HG03025 (cell line): ENCODE measurements at regions not wholly inside any gene's neighbourhood (a gene's known extent, or its start where the extent isn't known, plus 50 kb on each side); places are given as distances from the start of the nearest gene placed in this dataset.

ENCODE experiments used
- ATAC-seq: cut with Tn5 transposase; IDR thresholded peaks from one replicate; pipeline ENCODE4 v1.9.1; 2021; ENCODE audit warnings: mild to moderate bottlenecking, moderate library complexity; ENCODE audit not compliant: unreplicated experiment, low FRiP score

DNA sequence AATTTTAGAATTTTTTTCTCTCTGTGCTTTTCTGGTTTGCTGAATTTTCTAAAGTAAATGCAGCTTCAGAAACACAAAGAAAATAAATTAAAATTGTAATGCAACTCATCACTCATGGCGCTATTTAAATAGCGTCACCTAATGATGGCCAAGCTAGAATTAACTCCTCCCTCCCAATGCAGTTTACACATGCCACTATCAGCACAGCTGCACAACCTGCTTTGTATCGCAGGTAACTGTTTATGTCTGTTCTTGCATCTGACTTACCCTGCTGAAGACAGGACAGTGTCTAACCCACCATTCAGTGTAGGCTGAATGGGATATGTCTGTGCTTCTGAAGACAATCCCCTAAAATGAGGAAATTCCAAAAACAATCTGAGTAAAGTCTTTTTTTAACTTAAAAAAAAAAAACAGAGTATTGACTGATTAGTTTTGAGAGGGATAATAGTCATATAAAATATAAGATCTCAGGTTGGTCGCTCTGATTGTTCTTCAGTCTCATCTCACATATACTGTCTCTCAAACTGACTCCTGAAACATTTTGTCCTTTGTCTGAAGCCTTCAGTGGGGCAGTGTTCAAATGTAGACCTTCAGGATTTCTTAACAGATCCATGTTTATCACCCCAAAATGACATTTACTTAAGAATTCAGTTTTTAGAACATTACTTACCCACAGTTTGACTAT lies 271.4 kb downstream of the ZEB2 start:
- ATAC-seq = no peak

DNA sequence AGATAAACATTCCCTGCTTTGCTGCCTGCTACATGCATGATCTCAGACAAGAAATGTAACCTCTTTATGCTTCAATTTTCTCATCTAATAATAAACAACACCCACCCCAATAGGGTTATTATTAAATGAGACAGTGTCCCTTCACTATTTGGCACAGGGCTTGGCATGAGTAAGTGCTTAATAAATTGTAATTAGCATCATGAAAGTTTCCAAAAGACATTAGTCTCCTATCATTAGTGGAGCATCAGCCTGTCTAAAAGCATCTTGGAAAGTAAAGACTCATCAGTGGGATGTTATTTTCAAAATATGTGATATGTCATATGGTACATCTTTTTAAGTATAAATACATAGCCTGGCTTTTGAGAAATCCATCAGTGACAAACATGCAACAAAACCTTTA lies 275.0 kb downstream of the ZEB2 start:
- ATAC-seq = no peak

DNA sequence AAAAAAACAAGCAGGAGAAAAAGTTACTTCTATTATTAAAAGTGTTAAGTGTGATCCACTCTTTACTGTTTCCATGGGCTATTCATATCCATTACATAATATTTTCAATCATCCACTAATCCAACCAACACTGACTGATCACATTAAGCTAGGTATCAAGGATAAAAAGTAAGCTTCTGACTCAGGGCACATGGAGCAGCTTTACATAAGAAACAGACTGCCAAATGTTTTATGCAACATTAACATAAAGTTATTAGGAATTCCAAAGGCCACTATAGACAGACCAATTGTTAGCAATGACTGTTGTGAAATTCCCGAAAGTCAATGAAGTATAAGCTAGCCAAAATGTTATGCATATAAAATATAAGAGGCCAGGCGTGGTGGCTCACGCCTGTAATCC lies 277.6 kb downstream of the ZEB2 start:
- ATAC-seq = no peak

DNA sequence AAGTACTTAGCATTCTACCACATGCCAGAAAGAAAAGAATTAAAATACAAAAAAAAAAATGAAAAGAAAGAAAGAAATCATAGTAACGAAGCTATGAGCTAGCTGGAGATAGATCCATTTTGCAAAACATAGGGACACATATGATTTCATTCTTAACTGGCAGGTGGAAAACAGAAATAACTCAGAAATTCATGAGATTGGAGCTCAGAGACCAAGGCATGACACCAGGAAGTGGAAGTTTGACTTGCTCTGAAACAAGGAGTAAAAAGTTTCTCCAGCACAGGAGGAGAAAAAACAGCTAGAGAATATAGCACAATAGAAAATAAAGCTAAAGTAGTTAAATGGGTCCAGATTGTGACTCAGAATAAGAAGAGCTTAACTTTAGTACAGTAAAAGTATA lies 278.1 kb downstream of the ZEB2 start:
- no peak for ATAC-seq

DNA sequence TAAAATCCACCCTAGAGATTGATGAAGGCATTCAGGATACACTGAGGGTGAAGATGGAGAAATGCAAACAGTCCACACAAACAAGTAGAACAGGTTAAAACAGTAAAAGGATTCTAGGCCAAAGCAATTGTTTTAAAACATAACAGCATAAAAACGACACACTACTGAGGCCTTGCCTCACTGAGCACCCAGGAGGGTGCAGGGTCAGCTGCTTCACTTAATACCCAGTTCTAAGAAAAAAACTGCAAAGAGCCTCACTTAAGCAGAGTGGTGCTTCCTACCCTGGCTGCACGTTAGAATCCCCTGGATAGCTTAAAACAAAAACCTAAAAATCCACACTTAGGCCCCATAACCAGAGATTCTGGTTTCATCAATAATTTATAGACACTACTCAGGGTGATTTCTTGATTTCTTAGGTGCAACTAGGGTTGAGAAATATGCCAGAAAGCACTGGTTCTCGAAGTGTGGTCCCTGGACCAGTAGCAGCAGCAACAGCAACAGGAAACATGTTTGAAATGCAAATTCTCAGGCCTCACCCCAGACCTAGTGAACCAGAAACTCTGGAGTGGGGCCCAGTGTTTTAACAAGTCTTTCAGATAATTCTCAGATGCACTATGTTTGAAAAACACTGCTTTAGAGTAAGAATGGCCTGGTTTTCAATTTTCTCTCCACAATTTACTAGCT lies 279.1 kb downstream of the ZEB2 start:
- peak; percentile 86 for ATAC-seq

DNA sequence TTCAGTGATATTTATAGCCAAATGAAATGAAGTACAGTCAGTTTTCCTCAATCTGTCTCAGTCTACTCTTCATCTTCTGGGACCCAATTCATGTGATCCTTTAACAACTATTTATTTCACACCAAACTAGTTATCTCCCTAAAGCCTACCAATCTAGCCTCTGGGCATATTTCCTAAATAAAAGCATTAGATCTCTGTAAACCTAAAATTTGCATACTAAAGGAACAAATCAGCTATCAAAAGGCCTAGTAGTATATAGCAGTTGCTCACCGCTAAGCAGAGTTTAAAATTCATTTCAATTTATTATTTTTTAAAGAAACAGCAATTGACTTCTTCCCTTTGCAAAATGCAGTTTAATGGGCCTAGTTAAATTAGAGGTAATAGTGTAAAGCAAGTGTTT lies 280.2 kb downstream of the ZEB2 start:
- ATAC-seq = no peak

DNA sequence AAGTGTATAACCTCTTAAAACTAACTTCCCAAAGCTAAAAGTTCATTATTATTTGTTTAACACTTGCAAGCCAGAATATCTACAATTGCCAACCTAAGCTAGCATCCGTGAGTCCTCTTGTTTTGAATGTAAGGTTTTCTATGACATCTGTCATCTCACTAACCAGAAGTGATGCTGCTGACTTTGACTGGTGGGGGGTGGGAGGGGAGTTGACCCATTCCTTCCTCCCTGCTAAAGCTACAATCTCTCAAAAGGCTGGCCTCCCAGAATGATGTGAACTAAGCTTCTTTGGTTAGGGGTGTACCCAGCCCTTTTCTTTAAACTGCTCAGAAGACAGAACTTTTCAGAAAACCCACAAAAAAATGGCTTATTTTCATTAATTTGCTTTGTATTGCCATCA lies 280.6 kb downstream of the ZEB2 start:
- ATAC-seq = no peak

DNA sequence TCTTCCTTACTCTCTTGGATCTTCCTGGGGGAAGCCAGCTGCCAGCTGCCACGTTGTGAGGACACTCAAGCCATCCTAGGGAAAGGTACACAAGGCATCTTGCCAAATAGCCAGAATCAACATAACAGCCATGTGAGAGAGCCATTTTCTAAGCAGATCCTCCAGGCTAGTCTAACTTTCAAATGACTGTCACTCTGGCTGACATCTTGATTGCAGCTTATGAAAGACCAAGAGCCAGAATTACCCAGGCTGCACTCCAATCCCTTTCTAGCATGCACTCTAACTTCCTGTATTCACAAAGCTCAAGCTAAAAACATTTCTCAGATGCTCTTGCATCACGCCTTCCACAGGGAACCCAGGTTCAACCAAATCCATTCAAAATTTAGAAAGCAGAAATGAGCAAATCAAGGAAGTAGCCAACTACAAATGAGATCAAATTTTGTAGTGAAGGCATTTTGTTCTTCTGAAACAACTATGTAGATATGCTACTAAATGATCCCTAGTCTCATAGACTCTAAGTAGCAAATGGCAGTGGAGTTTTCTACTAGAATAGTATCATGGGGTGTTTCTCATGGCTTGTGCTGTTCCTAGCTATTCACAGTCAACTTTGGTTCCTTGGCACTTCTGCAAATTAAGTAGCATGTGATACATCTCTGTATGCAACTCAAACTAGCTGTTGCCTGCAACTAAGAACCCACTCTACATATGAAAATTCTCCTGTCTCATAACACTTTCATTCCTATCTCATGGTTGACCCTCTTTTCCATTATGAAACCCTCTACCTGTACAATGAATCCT lies 281.9 kb downstream of the ZEB2 start:
- ATAC-seq = no peak

DNA sequence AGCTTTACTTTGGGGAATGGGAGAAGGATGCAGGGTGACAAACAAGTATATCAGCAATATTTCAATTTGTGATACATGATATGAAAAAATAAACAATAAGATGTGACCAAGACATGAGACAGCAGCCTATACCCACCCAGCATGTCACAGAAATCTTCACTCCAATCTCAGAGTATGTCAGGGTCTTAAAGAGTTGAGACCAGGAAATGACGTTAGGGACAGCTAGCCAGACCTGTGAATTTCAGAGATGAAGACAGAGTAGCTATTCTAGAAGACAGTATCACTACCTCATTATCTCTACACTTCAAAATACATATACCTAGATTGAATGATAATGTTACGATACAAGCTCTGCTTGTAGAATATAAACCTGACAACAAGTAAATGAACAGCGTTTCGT lies 282.8 kb downstream of the ZEB2 start:
- ATAC-seq = no peak

DNA sequence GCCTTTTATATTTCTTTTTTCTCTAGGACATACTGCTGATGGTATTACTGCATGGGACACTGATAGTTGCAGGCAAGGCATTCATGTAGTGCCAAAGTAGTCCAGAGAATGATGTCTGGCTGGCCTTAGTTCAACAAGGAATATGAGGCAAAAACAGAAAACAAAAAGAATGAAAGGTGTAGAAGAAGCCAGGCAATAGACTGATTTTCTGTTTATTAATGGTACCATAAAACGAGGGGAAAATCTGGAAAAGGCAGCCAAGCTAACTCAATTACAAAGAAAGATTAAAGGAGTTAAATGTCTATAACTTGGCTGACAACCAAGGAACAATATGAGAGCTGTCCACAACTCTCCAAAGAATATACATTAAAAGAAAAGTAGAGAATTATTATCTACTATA lies 284.9 kb downstream of the ZEB2 start:
- no peak for ATAC-seq

DNA sequence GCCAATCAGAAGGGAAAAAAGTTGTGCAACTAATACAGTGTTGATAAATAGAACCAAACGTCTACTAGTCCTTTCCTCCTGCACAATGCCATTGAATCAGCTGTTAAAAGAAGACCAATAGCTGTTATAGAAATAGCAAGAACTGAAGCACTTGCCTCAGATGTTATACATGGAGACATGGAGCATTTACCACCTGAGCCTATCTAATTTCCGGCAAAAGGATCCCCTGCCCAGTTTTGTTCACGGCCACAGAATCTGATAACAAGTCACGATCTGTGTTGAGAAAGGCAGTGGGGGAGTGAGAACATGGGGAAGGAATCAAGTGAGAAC lies 285.4 kb downstream of the ZEB2 start:
- ATAC-seq = no peak

DNA sequence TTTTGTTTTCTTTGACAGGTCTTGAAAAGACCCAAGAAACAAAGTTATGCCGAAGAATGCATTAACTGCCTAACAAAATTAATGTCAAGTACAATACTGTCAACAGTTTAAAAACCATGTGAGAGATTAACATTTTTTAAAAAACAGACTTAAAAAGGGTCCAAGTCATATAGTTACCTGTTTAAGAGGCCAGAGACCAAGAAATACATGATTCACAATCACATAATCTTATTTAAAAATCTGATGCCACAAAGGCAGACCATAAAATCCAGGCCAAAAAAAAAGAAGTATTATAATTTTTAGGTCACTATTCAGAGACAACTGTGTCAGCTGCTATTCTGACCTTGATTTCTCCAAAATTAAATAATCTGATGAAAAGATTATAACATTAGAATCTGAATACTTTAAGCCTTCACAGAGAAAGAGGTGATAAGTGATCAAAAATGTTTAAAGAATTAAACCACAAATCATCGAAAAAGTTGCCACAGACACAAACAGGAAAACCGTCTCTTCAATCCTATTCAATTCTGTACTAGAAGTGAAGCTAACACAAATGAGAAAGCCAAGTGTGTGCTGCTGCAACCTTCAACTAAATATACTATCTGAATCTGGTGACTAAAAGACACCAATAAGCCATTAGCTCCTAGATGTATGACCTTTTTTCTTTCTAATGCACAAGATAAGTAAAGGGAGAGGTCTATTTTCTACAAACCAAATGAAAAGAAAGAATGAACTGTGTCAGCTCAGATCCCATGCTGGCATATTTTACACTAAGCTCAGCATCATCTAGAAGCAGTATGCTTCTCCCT lies 286.0 kb downstream of the ZEB2 start:
- no peak for ATAC-seq

DNA sequence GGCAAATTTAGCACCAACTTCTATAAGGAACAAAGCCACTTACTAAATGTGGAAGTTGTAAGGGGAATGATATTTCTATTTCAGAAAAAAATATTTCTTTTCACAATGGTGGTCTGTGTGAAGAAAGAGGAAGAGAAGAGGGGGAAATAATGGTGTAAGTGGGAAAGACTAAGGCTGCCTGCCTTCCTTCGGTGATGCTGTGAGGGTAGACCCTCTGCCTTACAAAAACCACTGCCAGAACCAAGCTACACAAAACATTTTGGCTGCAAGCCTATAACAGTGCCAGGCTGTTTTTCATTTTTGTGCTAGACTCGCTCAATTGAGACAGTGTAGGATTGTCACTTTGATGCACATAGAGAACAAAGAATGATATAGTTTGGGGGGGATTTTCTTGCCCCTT lies 286.6 kb downstream of the ZEB2 start:
- no peak for ATAC-seq

DNA sequence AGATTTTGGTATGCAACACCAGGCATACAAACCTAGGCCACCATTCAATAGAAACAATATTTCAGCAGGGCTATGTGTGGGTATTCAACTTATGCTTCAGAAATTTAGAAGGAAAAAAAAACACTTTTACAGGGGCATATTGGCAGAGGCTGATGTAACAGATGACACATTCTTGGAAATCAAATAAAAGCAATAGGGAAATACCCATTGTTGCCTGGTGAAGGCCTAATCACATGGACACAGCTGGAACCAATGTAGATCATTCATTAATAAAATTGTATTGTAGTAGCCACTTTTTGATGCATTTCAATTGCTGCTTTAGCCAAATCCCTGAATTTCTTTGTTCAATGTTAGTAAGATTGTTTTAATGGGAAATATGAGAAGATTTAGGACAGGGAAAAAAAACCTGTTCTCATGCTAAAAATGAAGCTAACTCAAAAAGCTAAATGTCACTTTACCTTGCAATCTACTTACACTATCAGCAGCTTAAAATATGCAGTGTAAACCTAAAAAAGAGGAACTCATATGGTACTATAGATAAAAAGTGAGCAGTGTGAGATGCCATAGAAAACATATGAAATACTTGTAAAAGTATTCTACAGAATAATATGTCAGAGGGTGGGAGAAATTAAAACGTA lies 289.4 kb downstream of the ZEB2 start:
- no peak for ATAC-seq

DNA sequence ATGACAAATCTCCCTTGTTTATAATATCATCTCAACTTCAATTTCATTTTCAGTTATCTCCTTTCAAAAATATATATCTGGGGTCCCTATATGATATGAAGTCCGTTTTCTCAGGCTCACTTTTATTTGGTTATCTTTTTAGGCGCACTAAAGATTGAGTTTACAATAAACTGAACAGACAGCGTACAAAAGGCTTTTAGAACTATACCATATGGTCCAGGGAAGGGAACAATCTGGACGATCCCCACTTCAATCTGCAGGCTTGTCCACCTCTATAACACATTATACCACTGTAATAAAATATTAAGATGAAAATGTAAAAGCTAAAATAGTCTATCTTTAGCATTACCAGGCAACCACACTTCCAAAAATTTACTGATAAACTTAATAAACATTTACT lies 289.9 kb downstream of the ZEB2 start:
- no peak for ATAC-seq

DNA sequence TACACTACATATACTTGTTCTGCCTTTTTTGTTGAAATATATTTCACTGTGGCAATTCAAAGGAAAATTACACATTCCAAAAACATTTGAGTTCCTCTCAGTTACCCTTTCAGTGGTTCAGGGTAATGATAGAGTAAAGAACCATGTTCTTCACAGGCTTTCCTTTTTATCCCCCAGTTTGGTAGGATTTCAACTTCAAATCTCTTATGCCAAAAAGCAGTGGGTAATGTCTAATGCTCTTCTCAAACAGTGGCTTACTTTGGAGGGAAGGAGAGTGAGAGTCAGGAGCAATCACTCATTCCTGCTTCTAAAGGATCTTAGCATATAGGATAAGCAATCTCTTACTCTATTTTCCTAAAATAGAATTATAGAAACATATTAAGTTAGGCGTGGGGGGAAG lies 290.6 kb downstream of the ZEB2 start:
- ATAC-seq = no peak

DNA sequence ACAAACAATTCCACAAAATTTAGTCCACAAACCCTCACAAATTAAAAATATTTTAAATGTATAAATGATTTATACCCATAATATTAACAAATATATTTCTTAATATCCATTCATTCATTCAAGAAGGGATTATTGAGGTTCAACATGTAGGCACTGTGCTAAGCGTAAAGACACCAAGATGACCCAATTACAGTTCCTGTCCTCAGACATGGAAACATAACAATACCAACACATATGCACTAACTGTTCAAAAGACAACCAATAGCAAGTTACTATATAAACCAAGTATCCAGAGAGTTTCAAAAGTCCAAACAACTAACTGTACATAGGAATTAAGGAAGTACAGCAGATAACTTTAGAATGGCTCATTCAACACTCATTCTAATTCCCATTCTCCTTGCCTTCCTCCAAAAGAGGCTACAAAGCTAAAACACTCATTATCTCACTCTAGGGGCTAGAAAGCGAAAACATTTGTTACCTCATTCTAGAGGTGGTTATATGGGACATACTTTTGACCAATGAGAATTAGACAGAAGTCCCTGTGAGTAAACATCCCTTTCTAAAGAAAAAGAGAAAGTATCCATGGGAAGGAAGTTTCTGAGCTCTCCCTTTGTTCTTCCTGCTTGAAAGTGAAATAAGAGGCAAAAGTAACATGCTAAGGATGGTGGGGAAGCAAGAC lies 292.4 kb downstream of the ZEB2 start:
- ATAC-seq = no peak

DNA sequence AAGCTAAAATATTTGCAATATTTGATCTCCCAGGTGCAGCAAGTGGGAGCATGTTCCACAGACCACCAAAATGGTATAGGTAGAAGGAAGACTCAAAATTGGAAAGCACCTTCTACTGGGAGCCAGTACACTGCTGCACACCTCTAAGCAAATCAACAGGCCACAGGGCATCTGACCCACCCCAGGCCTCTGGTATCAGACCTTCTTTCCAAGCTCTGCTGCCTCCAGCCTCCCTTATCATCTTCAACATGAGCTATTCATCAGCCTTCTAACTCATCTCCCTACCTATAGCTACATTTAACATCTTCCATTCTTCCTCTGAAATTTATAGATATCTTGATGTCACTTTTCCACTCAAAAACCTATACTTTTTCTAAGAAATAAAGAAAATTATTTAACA lies 294.8 kb downstream of the ZEB2 start:
- ATAC-seq = no peak

DNA sequence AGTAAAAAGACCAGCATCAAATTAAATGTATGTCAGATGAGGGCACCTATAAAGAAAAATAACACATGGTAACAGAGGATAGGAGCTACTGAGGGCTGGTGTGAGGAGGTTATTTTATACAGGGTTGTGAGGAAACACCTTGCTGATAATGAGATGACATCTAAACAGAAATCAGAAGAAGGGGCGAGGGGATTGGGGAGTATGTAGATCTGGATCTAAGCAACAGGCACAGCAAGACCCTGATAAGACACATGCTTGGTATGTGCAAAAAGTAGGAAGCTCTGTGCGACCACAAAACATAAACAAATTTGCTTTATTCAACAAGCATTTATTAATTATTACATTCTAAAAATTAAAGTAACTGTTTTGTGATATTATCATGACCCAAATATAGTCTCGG lies 295.4 kb downstream of the ZEB2 start:
- ATAC-seq = no peak

DNA sequence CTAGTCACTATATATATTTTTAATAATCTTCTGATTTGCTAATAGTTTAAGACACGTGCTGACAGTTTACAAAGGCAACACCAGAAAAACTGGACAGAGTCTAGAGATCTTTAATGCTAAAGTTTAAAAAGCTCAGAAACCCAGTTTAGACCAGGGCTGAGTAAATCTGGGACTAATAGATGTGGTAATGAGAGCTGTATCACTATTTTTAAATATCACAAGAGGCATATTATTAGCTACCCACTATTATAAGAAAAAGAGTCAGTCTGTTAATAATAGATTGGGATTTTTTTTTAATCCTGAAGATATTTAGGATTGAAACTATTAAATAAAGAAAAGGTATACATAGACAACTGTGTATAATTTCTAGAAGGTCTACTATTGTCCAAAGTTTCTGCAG lies 299.9 kb downstream of the ZEB2 start:
- ATAC-seq = no peak
